RWPE1 (cell line): ENCODE measurements at regions not wholly inside any gene's neighbourhood (a gene's known extent, or its start where the extent isn't known, plus 50 kb on each side); places are given as distances from the start of the nearest gene placed in this dataset.

Experiments
- CTCF ChIA-PET: fragments of 350-600 bp; sonication (Branson Sonifier 250); formaldehyde crosslinking; extraction: SDS; loops from one replicate; lab custom pipeline; 2021; lab: Yijun Ruan, JAX
- POLR2A ChIA-PET: fragments of 400-600 bp; formaldehyde crosslinking; extraction: SDS; loops from one replicate; lab custom pipeline; 2020; ENCODE audit warnings: antibody characterized with exemption; ENCODE audit not compliant: low non-redundant PET; lab: Yijun Ruan, JAX
- DNase-seq: peaks from one replicate; pipeline ENCODE4 v3.0.0; 2012; ENCODE audit warnings: low spot score
- H3K27ac ChIP-seq: fragments of 450-650 bp; 2 replicates; pipeline ENCODE4 v1.5.1; 2017
- TF ChIP-seq, protein P1 (sequence below): fragments of 450-650 bp; conservative IDR thresholded peaks from 2 replicates; pipeline ENCODE4 v1.5.1; 2017; ENCODE audit warnings: low read depth, mild to moderate bottlenecking

DNA sequence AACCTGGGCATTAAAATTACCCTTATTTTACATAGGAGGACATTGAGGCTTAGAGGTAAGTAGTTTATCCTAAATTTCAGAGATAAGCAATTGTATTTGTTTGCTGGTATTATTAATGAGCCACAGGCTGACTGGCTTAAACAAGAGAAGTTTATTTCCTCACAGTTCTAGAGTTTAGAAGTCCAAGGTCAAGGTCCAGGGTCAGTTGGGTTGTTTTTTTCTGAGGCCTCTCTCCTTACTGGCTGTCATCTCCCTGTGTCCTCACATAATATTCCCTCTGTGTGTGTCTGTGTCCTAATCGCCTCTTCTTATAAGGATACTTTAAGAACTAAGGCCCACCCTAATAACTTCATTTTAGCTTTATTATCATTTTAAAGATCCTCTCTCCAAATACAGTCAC, 294.9 kb upstream of the ATP5MC3 start:
- no peak overlapping the region for H3K27ac ChIP-seq
- no peak for DNase-seq
- ChIA-PET CTCF (interaction anchor here (0.5 kb wide), 1 partner anchor 579 kb away, joined by 5 read pairs; no protein-coding TSS in a partner anchor), POLR2A (no interaction called here)
- TF ChIP-seq, protein P1, sequence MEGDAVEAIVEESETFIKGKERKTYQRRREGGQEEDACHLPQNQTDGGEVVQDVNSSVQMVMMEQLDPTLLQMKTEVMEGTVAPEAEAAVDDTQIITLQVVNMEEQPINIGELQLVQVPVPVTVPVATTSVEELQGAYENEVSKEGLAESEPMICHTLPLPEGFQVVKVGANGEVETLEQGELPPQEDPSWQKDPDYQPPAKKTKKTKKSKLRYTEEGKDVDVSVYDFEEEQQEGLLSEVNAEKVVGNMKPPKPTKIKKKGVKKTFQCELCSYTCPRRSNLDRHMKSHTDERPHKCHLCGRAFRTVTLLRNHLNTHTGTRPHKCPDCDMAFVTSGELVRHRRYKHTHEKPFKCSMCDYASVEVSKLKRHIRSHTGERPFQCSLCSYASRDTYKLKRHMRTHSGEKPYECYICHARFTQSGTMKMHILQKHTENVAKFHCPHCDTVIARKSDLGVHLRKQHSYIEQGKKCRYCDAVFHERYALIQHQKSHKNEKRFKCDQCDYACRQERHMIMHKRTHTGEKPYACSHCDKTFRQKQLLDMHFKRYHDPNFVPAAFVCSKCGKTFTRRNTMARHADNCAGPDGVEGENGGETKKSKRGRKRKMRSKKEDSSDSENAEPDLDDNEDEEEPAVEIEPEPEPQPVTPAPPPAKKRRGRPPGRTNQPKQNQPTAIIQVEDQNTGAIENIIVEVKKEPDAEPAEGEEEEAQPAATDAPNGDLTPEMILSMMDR = no peak

DNA sequence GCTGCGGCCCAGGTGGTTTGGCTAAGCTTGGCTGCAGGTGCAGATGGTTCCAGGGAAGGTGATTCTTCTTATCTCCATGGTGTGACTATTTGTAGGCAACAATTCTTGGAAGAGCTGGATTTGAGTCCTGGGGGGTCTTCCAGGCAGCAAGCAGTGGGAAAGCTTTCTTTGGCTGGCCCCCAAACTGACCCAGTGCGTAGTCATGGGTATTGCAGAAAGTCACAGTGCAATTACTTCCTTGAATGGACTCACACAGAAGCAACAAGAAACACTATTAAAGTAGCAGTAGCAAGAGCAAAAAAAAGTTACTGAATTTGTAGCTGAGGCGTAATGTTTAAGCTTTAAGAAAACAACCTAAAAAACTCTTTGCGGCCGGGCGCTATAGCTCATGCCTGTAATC, 293.6 kb upstream of the ATP5MC3 start:
- ChIA-PET CTCF (no interaction called here), POLR2A (no interaction called here)
- DNase-seq = no peak
- no peak overlapping the region for H3K27ac ChIP-seq
- TF ChIP-seq, protein P1 = no peak

DNA sequence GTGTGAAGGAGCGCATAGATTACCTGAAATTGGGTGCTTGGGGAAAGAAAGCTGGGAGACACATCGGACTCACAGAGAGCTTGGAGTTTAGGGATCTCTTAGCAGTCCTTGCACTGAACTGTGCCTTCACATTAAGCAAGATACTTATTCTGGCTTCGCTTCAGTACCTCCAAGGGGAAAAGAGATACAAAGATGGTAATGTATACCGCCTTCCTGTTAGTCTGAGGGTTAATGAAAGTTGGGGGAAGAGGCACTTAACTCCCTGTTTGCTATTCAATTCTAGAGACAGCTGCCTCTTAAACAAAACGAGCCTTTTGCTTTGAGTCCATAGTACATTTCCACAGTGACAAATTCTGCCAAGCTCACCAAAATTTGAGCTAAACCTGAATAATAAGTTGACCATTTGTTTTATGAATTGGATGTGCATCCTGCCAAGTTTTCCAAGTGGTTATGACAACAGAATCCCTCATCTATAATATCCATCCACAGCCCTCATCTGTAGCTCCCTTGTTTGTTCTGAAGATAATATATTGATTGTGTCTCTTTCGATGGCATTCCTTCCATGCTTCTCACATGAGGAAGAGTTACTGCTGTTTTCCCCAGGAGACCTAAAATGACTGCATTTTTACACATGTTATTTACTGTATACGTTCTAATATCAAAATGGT, 287.1 kb upstream of the ATP5MC3 start:
- POLR2A ChIA-PET = no interaction called here
- H3K27ac ChIP-seq = no peak overlapping the region
- TF ChIP-seq, protein P1 = no peak
- CTCF ChIA-PET = interaction anchor here (0.7 kb wide), 1 partner anchor 437 kb away, joined by 3 read pairs; no protein-coding TSS in a partner anchor
- DNase-seq = no peak

DNA sequence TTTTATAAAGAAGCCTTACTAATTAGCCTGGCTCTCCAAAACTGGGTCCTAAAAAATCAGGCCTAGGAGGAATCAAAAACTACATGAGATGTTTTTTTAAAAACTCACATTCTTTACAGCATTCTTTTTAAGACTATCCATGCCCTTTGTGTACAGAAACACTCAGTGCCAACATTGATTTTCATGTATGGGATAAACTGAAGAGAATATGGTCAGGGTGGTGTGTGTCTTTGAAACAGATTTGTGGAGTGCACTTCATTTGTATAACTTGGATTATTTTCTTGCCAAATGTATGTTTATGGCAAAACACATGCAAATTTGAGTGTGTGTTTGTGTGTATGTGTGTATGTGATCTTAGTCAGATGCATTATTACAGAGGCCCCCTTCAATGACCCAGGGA, 283.6 kb upstream of the ATP5MC3 start:
- POLR2A ChIA-PET = no interaction called here
- TF ChIP-seq, protein P1 = no peak
- DNase-seq = no peak
- CTCF ChIA-PET = no interaction called here
- H3K27ac ChIP-seq = no peak overlapping the region

DNA sequence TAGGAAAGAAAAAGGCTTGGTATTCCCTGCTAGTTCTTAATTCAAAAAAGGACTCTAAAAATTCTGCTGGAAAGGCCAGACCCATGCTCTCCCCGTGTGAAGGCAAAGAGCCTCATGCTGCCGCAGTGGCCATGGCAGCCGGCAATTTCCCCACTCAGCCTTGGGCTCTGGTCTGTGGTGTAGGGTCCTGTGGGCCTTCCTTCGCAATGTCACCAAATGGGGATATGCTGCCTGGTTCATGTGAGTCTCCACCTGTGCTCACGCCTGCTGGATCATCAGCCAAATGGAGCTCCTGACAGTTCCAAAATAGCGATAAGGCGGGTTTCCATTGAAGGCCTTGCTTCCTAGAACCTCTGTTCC, 282.8 kb upstream of the ATP5MC3 start:
- no peak for DNase-seq
- POLR2A ChIA-PET = no interaction called here
- TF ChIP-seq, protein P1 = no peak
- CTCF ChIA-PET = no interaction called here
- H3K27ac ChIP-seq = no peak overlapping the region

DNA sequence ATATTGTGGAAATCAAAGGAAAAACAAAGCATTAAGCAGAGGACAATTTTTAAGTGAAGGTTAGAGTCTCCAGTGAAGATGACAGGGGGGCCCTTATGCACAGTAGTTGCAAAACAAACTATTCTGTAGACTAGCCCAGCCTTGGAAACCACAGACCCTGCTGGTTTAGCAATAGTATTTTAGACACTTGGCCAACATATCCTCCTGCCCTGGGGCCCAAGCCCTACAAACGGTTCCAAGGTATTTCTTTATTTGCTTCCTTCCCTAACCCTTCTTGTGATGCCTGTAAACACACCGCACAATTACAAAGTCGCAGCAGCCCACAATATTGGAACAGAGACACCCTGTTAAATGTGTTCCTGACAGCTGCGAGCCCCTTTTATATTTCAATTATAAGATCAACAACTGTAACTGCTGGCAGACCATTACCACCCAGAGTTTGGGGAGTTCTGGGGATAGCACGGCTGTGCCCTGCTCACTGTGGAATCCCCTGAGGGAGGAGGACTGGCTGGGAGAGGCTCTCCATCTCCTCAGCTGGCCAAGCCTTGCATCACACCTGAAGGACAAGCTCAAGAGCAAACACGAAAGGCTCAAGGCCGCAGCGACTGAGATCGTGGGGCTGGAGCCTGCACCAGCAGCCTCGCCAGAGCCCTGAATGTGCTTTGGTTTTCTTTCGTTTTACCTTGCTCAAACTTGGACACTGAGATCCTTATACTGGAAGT, 282.2 kb upstream of the ATP5MC3 start:
- POLR2A ChIA-PET = no interaction called here
- TF ChIP-seq, protein P1 = no peak
- CTCF ChIA-PET = interaction anchor here (0.6 kb wide), 1 partner anchor 935 kb away, joined by 3 read pairs; no protein-coding TSS in a partner anchor
- H3K27ac ChIP-seq = no peak overlapping the region
- DNase-seq = no peak
